SK-N-SH treated with all-trans-retinoic acid at 6 μM for 48 hours (cell line): ENCODE measurements at regions not wholly inside any gene's neighbourhood (a gene's known extent, or its start where the extent isn't known, plus 50 kb on each side); places are given as distances from the start of the nearest gene placed in this dataset.

ENCODE experiments used
- ATAC-seq: fragments of 200-7000 bp; cut with Tn5 transposase; 3 replicates; pipeline ENCODE4 v1.9.1; 2020; ENCODE audit warnings: mild to moderate bottlenecking, moderate library complexity
- ARNTL ChIP-seq: fragments of 450-650 bp; formaldehyde crosslinking; IDR thresholded peaks from 2 replicates; pipeline ENCODE4 v1.5.0; 2020; ENCODE audit warnings: low read depth, mild to moderate bottlenecking, moderate library complexity, borderline replicate concordance
- BACH2 ChIP-seq: fragments of 250-450 bp; sonication (Bioruptor Pico); IDR thresholded peaks from 2 replicates; pipeline ENCODE4 v1.9.0; 2021; ENCODE audit warnings: mild to moderate bottlenecking, borderline replicate concordance
- CREB5 ChIP-seq: fragments of 250-450 bp; sonication (Bioruptor Pico); IDR thresholded peaks from 2 replicates; pipeline ENCODE4 v1.5.1; 2020; ENCODE audit warnings: low read depth, mild to moderate bottlenecking, moderate library complexity
- ISL1 ChIP-seq: fragments of 250-450 bp; sonication (Bioruptor Pico); IDR thresholded peaks from 2 replicates; pipeline ENCODE4 v2.1.2; 2022; ENCODE audit warnings: mild to moderate bottlenecking, moderate library complexity
- OSR1 ChIP-seq: fragments of 250-450 bp; sonication (Bioruptor Pico); IDR thresholded peaks from 2 replicates; pipeline ENCODE4 v1.8.0; 2022; ENCODE audit warnings: moderate library complexity, mild to moderate bottlenecking, inconsistent platforms
- PATZ1 ChIP-seq: fragments of 250-450 bp; sonication (Bioruptor Pico); IDR thresholded peaks from 2 replicates; pipeline ENCODE4 v1.8.0; 2020; ENCODE audit warnings: mild to moderate bottlenecking, moderate library complexity, borderline replicate concordance
- POU6F1 ChIP-seq: fragments of 250-450 bp; sonication (Bioruptor Pico); IDR thresholded peaks from 2 replicates; pipeline ENCODE4 v1.8.0; 2021; ENCODE audit warnings: low read depth, mild to moderate bottlenecking, moderate library complexity, borderline replicate concordance
- PPARA ChIP-seq: fragments of 250-450 bp; sonication (Bioruptor Pico); IDR thresholded peaks from 2 replicates; pipeline ENCODE4 v1.5.0; 2020; ENCODE audit warnings: mild to moderate bottlenecking, borderline replicate concordance
- RARB ChIP-seq: fragments of 250-450 bp; sonication (Bioruptor Pico); IDR thresholded peaks from 2 replicates; pipeline ENCODE4 v1.8.0; 2021; ENCODE audit warnings: mild to moderate bottlenecking, moderate library complexity
- TCF4 ChIP-seq: fragments of 250-450 bp; sonication (Bioruptor Pico); IDR thresholded peaks from 2 replicates; pipeline ENCODE4 v1.8.0; 2021; ENCODE audit warnings: mild to moderate bottlenecking, moderate library complexity, borderline replicate concordance
- TOX ChIP-seq: fragments of 250-450 bp; sonication (Bioruptor Pico); IDR thresholded peaks from 2 replicates; pipeline ENCODE4 v1.8.0; 2021; ENCODE audit warnings: mild to moderate bottlenecking, moderate library complexity, borderline replicate concordance
- TSHZ2 ChIP-seq: fragments of 250-450 bp; sonication (Bioruptor Pico); IDR thresholded peaks from 2 replicates; pipeline ENCODE4 v1.5.0; 2020; ENCODE audit warnings: mild to moderate bottlenecking, moderate library complexity
- ZFP3 ChIP-seq: fragments of 250-450 bp; sonication (Bioruptor Pico); IDR thresholded peaks from 2 replicates; pipeline ENCODE4 v1.5.0; 2020; ENCODE audit warnings: mild to moderate bottlenecking, moderate library complexity
- ZFP30 ChIP-seq: fragments of 450-650 bp; formaldehyde crosslinking; IDR thresholded peaks from 2 replicates; pipeline ENCODE4 v1.5.0; 2022; ENCODE audit warnings: mild to moderate bottlenecking, moderate library complexity
- ZNF565 ChIP-seq: fragments of 450-650 bp; formaldehyde crosslinking; conservative IDR thresholded peaks from 2 replicates; pipeline ENCODE4 v1.5.0; 2020; ENCODE audit warnings: low read depth, mild to moderate bottlenecking, moderate library complexity
- ZNF70 ChIP-seq: fragments of 450-650 bp; formaldehyde crosslinking; IDR thresholded peaks from 2 replicates; pipeline ENCODE4 v1.5.0; 2020; ENCODE audit warnings: mild to moderate bottlenecking, moderate library complexity
- ZNF8 ChIP-seq: fragments of 450-650 bp; formaldehyde crosslinking; IDR thresholded peaks from 2 replicates; pipeline ENCODE4 v1.5.0; 2020; ENCODE audit warnings: mild to moderate bottlenecking, moderate library complexity

DNA sequence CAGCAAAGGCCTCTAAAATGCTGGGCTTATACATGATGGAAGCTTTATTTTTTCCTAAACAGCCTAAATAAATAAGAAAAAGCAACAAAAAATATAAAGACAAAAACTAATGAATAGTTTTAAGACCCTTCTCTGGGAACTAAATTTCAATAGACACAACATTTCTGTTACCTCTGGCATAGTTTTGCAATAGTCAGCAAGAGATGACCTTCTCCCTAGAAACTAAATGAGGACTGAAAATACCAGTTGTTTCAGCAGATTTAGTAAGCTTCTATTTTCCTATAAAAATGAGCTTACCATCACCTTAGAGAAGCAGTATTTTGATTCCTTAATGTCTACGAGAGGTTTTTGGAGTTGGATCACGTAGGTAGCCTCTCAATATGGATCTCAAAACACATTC is 471.4 kb upstream of the NRP1 start:
- TF ChIP-seq TOX (CRISPR knock-in tag) (no peak), ZNF70 (CRISPR knock-in tag) (no peak), TSHZ2 (CRISPR knock-in tag) (no peak), ISL1 (no peak), ZNF8 (CRISPR knock-in tag) (no peak), RARB (no peak), ZFP3 (no peak), ARNTL (CRISPR knock-in tag) (no peak), ZFP30 (CRISPR knock-in tag) (no peak)
- TF ChIP-seq, all 23 proteins: peak for 0
- ATAC-seq = no peak

DNA sequence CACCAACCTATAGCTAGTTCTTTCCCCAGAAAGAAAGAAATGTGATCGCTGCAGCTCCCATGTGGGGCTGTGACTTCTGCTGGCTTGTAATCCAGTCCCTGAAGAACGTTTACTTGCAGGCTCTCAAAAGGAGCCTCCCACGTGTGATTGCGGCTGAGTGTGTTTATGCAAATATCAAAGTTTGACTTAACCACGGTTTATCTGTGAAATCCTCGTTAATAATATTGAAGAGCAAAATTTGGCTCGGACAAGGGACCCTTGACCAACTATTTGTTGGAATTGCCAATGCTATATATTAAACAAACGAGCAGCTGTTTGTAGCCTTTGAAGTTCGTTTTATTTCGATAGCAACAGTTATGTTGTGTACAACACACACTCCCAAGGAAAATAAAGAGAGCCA is 470.1 kb upstream of the NRP1 start:
- ATAC-seq = no peak
- TF ChIP-seq CREB5 (CRISPR knock-in tag) (no peak), ZNF70 (CRISPR knock-in tag) (no peak)

GRCh38 chr10:33803248-33803647 is 468.8 kb upstream of the NRP1 start:
- no peak for ATAC-seq
- TF ChIP-seq ZNF70 (CRISPR knock-in tag) = no peak
- TF ChIP-seq ZFP3 = no peak
- TF ChIP-seq TSHZ2 (CRISPR knock-in tag) = no peak
- no peak for TF ChIP-seq BACH2 (CRISPR knock-in tag)
- TF ChIP-seq CREB5 (CRISPR knock-in tag) = no peak
- TF ChIP-seq ZNF565 = no peak
- TF ChIP-seq OSR1 = no peak
- TF ChIP-seq POU6F1 = no peak
- no peak for TF ChIP-seq ZNF8 (CRISPR knock-in tag)
- no peak for TF ChIP-seq ARNTL (CRISPR knock-in tag)
- no peak for TF ChIP-seq TCF4
- TF ChIP-seq TOX (CRISPR knock-in tag) = no peak
- no peak for TF ChIP-seq PATZ1 (CRISPR knock-in tag)
- no peak for TF ChIP-seq PPARA (CRISPR knock-in tag)
